GF-D8 (cell line): ENCODE measurements at regions not wholly inside any gene's neighbourhood (a gene's known extent, or its start where the extent isn't known, plus 50 kb on each side); places are given as distances from the start of the nearest gene placed in this dataset.

Source experiments
- DNase-seq: peaks from one replicate; lab custom pipeline; 2025; lab: John Stamatoyannopoulos, UW

- no peak for DNase-seq
Observed at GRCh38 chr6:150537893-150538292, 61.8 kb upstream of the PLEKHG1 start.

- no peak for DNase-seq
Observed at GRCh38 chr6:150539111-150539510, 60.6 kb upstream of the PLEKHG1 start.

GRCh38 chr6:150539568-150539967 is 60.1 kb upstream of the PLEKHG1 start:
- DNase-seq: no peak

GRCh38 chr6:150541576-150541975 is 58.1 kb upstream of the PLEKHG1 start:
- DNase-seq: no peak

GRCh38 chr6:150543178-150543577 is 56.5 kb upstream of the PLEKHG1 start:
- no peak for DNase-seq

- no peak for DNase-seq
Observed at GRCh38 chr6:150544793-150545192, 54.9 kb upstream of the PLEKHG1 start.

- DNase-seq: no peak
Observed at GRCh38 chr6:150546457-150546856, 53.2 kb upstream of the PLEKHG1 start.

GRCh38 chr6:150547502-150548222 is 52.0 kb upstream of the PLEKHG1 start:
- no peak for DNase-seq

- DNase-seq: no peak
Observed at GRCh38 chr6:150548330-150548729, 51.4 kb upstream of the PLEKHG1 start.

- no peak for DNase-seq
Observed at GRCh38 chr6:150549007-150549406, 50.7 kb upstream of the PLEKHG1 start.

GRCh38 chr6:150549674-150550101 is 50.0 kb upstream of the PLEKHG1 start:
- no peak for DNase-seq
